SK-N-MC (cell line): ENCODE measurements at regions not wholly inside any gene's neighbourhood (a gene's known extent, or its start where the extent isn't known, plus 50 kb on each side); places are given as distances from the start of the nearest gene placed in this dataset.

Source experiments
- DNase-seq: peaks from one replicate; pipeline ENCODE4 v3.0.0-alpha.2; 2011; ENCODE audit warnings: low read depth, low spot score
- H3K27ac ChIP-seq: fragments of 200-600 bp; sonication (generic); 2 replicates; pipeline ENCODE4 v1.5.1; 2016; ENCODE audit warnings: mixed run types
- H3K36me3 ChIP-seq: fragments of 200-600 bp; sonication (generic); 2 replicates; pipeline ENCODE4 v1.6.1; 2017; ENCODE audit warnings: antibody characterized with exemption, low read length, mixed read lengths; ENCODE audit not compliant: insufficient read depth
- H3K4me3 ChIP-seq: fragments of 200-600 bp; sonication (generic); 2 replicates; pipeline ENCODE4 v1.5.1; 2016
- H3K9ac ChIP-seq: fragments of 200-600 bp; sonication (generic); 2 replicates; pipeline ENCODE4 v1.8.0; 2017; ENCODE audit warnings: mixed run types, mixed read lengths; ENCODE audit not compliant: insufficient read length
- H3K9me3 ChIP-seq: fragments of 200-600 bp; sonication (generic); 2 replicates; pipeline ENCODE4 v1.6.1; 2017; ENCODE audit warnings: low read depth, mild to moderate bottlenecking, antibody characterized with exemption, low read length, moderate library complexity, mixed read lengths
- EZH2 ChIP-seq: fragments of 200-600 bp; sonication (generic); IDR thresholded peaks from one replicate; pipeline ENCODE4 v1.6.1; 2017; ENCODE audit warnings: antibody characterized with exemption
- FOXP2 ChIP-seq: optimal IDR thresholded peaks from 2 replicates; pipeline ENCODE3; 2011; ENCODE audit warnings: mild to moderate bottlenecking, moderate library complexity; ENCODE audit not compliant: insufficient read depth; ENCODE audit errors: extremely low read length, control extremely low read depth
- POLR2AphosphoS5 ChIP-seq: IDR thresholded peaks from 2 replicates; pipeline ENCODE4 v1.6.1; 2012; ENCODE audit warnings: mild to moderate bottlenecking, low read depth, low read length, borderline replicate concordance

DNA sequence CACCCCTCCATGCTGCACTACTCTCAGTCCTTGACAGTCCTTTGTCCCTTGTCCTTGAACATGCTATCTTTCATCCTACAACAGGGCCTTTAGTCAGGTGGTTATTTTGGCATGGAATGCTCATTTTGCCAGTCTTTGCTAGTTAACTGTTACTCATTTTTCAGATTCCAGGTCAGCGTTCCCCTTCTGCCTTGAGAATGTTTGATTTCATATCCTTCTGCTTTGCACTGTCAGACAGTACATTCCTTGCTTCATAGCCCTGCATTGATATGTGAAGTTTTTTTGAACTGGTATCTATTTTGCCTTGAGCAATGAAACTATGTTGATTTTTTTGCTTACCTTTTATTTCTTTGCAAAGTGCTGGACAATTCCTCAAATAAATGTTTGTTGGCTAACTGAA, 638.2 kb upstream of the SEMA6A start:
- Histone ChIP-seq H3K36me3 (no peaks in the 10 kb centered on the region), H3K4me3 (no peak overlapping the region), H3K9me3 (no peaks in the 10 kb centered on the region), H3K27ac (no peak overlapping the region), H3K9ac (no peak overlapping the region)
- no peak for TF ChIP-seq FOXP2
- TF ChIP-seq EZH2, result no peak
- no peak for TF ChIP-seq POLR2AphosphoS5
- DNase-seq, result no peak

DNA sequence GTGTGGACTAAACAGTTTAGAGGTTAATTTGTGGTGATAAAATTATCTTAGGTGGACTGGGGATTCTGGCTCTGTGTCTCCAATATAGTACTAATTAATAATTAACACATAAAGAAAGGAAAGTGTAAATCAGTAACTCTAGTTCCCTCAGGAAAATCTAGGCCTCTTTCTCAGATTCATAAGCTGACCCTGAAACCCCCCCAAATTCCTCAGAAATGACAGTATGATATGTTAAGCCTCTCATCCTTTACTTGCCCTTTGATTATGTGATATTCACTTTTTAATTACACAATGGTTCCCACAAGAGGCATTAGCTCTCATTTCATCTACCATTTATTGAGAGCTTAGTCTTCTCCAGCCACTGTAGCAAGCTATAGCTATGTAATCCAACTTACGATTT, 636.2 kb upstream of the SEMA6A start:
- no peak for TF ChIP-seq FOXP2
- Histone ChIP-seq H3K9ac (no peak overlapping the region), H3K4me3 (no peak overlapping the region), H3K36me3 (no peaks in the 10 kb centered on the region), H3K9me3 (no peaks in the 10 kb centered on the region), H3K27ac (no peak overlapping the region)
- DNase-seq, result no peak

DNA sequence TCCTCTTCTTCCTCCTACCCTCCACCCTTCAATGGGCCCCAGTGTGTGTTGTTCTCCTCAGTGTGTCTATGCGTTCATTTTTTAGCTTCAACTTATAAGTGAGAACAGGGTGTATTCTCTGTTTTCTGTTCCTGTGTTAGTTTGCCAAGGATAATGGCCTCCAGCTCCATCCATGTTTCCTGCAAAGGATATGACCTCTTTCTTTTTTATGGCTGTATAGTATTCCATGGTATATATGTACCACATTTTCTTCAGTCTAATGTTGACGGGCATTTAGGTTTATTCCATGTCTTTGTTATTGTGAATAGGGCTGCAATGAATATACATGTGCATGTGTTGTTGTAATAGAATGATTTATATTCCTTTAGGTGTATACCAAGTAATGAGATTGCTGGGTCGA, 634.9 kb upstream of the SEMA6A start:
- H3K27ac ChIP-seq, result no peak overlapping the region
- H3K9ac ChIP-seq, result no peak overlapping the region
- H3K9me3 ChIP-seq, result no peaks in the 10 kb centered on the region
- no peaks in the 10 kb centered on the region for H3K36me3 ChIP-seq
- no peak for DNase-seq
- no peak overlapping the region for H3K4me3 ChIP-seq
- no peak for TF ChIP-seq EZH2
- TF ChIP-seq FOXP2, result no peak
- no peak for TF ChIP-seq POLR2AphosphoS5

DNA sequence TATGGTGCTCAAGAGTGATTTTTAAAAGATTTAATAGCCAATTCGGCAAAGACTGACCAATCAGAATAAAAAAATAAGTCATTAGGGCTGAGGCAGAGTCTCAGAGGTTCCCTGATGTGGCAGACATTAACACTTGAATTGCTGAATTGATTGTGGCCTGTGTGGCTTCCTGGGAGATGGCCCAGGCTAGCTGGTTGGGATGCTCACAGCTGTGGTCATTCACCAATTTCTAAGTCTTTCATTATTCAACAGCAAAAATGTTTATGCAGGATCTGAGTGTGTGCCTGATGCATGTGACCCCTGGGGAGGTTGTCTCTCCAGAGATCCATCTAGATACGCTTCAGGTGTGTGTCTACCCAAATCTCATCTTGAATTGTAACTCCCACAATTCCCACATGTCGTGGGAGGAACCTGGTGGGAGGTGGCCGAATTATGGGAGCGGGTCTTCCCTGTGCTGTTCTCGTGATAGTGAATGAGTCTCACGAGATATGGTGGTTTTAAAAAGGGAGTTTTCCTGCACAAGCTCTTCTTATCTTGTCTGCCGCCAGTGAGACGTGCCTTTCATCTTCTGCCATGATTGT, 632.6 kb upstream of the SEMA6A start:
- no peak overlapping the region for H3K27ac ChIP-seq
- H3K9ac ChIP-seq, result no peak overlapping the region
- no peak overlapping the region for H3K4me3 ChIP-seq
- TF ChIP-seq FOXP2 (no peak), POLR2AphosphoS5 (no peak), EZH2 (no peak)
- H3K36me3 ChIP-seq, result no peaks in the 10 kb centered on the region
- no peak for DNase-seq
- H3K9me3 ChIP-seq, result no peaks in the 10 kb centered on the region

DNA sequence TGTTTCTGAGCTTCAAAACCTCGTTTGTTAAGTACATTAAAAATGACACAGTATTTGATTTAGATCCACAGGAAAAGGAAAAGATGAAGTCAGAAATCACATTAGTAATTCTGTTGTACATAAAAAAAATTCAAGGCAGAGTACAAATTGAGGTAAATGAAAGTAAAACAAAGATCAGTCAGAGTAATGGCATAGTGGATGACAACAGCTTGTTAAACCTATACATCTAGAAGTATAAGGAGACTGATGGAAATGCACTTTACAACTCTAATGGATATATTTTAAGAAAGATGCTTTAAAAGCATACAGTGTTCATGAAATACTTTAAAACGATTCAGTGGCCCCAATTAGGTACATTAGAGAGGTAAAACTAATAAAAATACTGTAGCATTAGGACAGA, 631.3 kb upstream of the SEMA6A start:
- Histone ChIP-seq H3K36me3 (no peaks in the 10 kb centered on the region), H3K27ac (no peak overlapping the region), H3K9ac (no peak overlapping the region), H3K4me3 (no peak overlapping the region), H3K9me3 (no peaks in the 10 kb centered on the region)
- TF ChIP-seq EZH2, result no peak
- TF ChIP-seq POLR2AphosphoS5, result no peak
- no peak for TF ChIP-seq FOXP2
- no peak for DNase-seq

DNA sequence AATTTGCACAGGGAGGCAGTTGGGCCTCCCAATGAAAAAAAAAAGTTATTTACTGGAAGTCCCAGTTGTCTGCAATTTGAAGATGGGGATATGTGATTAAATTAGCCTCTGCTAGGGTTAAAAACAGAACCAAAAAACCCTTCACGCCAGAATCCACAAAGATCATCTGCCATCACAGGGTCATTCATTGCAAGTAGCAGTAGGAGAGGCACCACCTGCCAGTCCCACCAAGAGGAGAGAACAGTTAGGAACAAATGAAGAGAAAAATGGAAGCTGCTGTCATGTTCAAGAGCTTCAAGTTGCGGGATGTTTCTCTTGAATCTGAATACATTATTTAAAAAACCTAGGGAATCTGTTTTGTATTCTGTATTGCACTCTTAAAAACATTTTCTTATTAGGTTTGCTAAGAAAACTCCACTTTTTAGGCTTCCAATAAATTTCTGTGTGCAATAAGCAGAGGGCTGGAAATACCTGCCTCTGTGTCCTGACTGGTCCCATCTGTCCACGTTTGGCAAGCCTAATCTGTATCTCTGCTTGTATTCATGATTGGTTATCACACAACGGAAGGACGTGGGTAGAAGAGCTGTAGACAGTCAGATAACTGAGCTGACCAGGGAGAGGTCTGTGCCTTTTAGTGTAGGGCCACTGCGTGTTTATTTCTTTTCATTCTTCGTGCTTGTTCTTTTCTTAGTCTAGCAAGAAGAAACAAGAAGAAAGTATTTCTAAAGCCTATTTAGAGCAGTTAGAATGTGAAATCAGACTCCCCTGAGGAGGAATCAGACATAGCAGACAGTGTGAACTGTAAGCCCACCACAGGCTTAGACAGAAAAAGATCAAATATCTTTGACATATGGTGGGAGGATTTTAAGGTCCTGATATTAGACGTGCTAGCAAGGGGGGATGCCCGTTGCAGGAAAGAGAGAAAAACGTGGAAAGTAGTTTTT, 630.6 kb upstream of the SEMA6A start:
- no peak for TF ChIP-seq FOXP2
- no peak for TF ChIP-seq EZH2
- no peak for TF ChIP-seq POLR2AphosphoS5
- Histone ChIP-seq H3K9me3 (no peaks in the 10 kb centered on the region), H3K27ac (no peak overlapping the region), H3K9ac (no peak overlapping the region), H3K4me3 (no peak overlapping the region), H3K36me3 (no peaks in the 10 kb centered on the region)
- no peak for DNase-seq

DNA sequence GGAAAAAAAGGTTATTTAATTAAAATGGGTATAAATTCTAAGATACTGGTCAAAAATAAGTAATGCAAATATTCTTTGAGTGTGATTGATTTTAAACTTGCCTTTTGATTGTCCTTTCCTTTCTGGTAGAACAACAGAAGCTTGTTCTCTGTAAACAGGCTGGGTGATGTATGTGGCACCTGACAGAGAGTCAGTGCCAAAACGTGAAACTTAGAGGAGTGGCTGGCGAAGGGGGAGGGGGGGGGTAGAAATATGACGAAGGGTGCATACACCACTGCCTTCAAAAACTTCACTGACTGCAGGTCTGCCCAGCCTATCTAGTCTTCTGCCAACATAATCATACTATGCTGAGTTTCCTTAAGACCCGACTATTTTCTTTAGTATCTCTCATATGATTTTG, 629.8 kb upstream of the SEMA6A start:
- H3K4me3 ChIP-seq, result no peak overlapping the region
- H3K27ac ChIP-seq, result no peak overlapping the region
- TF ChIP-seq EZH2, result no peak
- TF ChIP-seq FOXP2, result no peak
- TF ChIP-seq POLR2AphosphoS5, result no peak
- no peaks in the 10 kb centered on the region for H3K36me3 ChIP-seq
- H3K9ac ChIP-seq, result no peak overlapping the region
- DNase-seq, result no peak
- H3K9me3 ChIP-seq, result no peaks in the 10 kb centered on the region

DNA sequence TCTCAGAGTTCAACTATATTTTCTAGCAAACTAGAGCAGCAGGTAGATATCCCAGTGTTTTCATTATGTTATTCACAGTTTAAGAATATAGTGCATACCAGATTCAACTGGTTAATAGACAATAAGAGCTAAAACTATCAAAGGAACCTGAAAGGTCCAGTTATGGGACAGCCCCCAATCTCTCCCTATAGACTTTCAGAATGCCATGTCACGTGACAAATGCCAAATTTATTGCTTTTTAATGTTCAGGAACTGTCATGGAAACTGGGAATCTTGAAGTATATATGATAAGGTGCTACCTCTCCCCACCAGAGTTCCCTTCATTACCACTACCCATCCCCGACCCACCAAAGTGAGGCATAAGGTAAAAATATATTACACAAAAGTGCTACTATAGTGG, 629.0 kb upstream of the SEMA6A start:
- DNase-seq, result no peak
- no peaks in the 10 kb centered on the region for H3K9me3 ChIP-seq
- TF ChIP-seq EZH2, result no peak

DNA sequence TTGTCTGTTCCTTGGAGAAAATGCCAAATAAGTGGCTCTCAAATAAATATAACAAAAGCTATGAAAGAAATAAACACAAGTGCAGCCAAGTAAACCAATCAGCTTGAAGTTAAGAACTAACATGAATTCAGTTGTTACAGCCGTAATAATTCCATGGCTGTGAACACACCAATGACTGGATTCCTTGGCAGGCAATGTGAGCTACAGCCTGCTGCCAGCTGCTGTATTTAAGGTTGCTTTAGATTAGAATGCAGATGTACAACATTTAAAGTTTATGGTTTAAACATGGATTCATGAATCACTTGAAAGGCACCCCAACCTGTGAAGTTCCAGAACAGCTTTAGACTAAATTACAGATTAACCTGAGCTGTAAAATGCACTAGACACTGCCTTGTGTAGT, 626.4 kb upstream of the SEMA6A start:
- TF ChIP-seq POLR2AphosphoS5 (no peak), EZH2 (no peak)

More for the DNA sequence above, 629.0 kb upstream of the SEMA6A start:
- Histone ChIP-seq H3K27ac (no peak overlapping the region), H3K36me3 (no peaks in the 10 kb centered on the region), H3K9ac (no peak overlapping the region), H3K4me3 (no peak overlapping the region)

DNA sequence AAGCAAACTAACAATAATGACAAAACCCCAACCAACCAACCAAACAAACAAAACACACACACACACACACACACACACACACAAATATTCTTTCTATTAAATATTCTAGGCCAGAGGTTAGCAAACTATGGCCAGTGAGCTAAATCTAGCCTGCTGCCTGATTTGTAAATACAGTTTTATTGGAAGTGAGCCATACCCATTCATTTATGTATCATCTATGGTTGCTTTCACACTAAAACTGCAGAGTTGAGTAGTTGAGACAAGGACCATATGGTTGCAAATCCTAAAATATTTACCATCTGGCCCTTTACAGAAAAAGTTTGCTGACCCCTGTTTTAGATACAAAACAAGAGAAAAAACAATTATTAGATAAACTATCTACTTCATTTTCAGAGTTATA, 620.5 kb upstream of the SEMA6A start:
- TF ChIP-seq EZH2, result no peak
- TF ChIP-seq POLR2AphosphoS5, result no peak
- TF ChIP-seq FOXP2, result no peak
- Histone ChIP-seq H3K9me3 (no peaks in the 10 kb centered on the region), H3K36me3 (no peaks in the 10 kb centered on the region), H3K27ac (no peak overlapping the region), H3K9ac (no peak overlapping the region), H3K4me3 (no peak overlapping the region)
- DNase-seq, result no peak

More for the DNA sequence above, 626.4 kb upstream of the SEMA6A start:
- Histone ChIP-seq H3K9ac (no peak overlapping the region), H3K4me3 (peak overlapping the region; percentile 11; the same call in 1 of the 2 replicates), H3K27ac (peak overlapping the region; percentile 64; the same call in 1 of the 2 replicates), H3K9me3 (no peaks in the 10 kb centered on the region), H3K36me3 (no peaks in the 10 kb centered on the region)
- no peak for DNase-seq
